ENCODE measurements at regions not wholly inside any gene's neighbourhood (a gene's known extent, or its start where the extent isn't known, plus 50 kb on each side); places are given as distances from the start of the nearest gene placed in this dataset.

GRCh38 chr3:176961916-176962315, 235.4 kb downstream of the TBL1XR1 start:
- TF ChIP-seq CTCF (conservative IDR thresholded peaks at IDR 0.05) = no peak
- TF ChIP-seq EZH2 (IDR thresholded peaks at IDR 0.05; ENCODE audit: low read depth) = no peak

Measured in PC-9 (cell line).